ENCODE measurements at regions not wholly inside any gene's neighbourhood (a gene's known extent, or its start where the extent isn't known, plus 50 kb on each side); places are given as distances from the start of the nearest gene placed in this dataset.

DNA sequence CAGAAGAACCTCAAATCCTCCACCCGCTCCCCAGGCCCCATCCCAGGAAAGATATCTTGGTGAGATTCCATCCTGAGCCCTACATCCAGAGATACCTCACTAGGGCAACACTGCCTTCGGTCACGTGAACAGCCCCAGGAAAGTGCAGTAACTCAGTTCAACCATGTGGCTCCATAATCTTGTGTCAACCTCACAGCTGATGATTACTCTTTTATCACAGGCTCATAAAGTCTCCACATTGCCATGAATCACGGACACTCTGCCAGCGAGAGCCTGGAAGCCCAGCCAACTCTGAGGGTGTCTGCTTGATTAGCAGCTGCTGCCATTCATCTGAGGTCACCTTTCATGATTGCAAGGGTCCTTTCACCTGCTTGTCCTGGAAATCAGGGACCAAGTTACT is 175.8 kb upstream of the LRFN2 start:
- TF ChIP-seq, protein P1, sequence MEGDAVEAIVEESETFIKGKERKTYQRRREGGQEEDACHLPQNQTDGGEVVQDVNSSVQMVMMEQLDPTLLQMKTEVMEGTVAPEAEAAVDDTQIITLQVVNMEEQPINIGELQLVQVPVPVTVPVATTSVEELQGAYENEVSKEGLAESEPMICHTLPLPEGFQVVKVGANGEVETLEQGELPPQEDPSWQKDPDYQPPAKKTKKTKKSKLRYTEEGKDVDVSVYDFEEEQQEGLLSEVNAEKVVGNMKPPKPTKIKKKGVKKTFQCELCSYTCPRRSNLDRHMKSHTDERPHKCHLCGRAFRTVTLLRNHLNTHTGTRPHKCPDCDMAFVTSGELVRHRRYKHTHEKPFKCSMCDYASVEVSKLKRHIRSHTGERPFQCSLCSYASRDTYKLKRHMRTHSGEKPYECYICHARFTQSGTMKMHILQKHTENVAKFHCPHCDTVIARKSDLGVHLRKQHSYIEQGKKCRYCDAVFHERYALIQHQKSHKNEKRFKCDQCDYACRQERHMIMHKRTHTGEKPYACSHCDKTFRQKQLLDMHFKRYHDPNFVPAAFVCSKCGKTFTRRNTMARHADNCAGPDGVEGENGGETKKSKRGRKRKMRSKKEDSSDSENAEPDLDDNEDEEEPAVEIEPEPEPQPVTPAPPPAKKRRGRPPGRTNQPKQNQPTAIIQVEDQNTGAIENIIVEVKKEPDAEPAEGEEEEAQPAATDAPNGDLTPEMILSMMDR (IDR thresholded peaks at IDR 0.05 in 2 of 3, conservative IDR thresholded peaks at IDR 0.05 in 1 of 3; ENCODE audit: borderline replicate concordance in 1 of 3, insufficient read depth in 1 of 3, low read depth in 2 of 3, low read length in 2 of 3), result no peak
- TF ChIP-seq RAD21 (IDR thresholded peaks at IDR 0.05; ENCODE audit: low read depth) (no peak), EZH2phosphoT487 (IDR thresholded peaks at IDR 0.05; ENCODE audit: borderline replicate concordance) (no peak), CEBPB (IDR thresholded peaks at IDR 0.05; ENCODE audit: low read depth) (no peak), POLR2A (IDR thresholded peaks at IDR 0.05; ENCODE audit: borderline replicate concordance, extremely low read depth, insufficient read depth, insufficient read length) (no peak), POLR2AphosphoS5 (IDR thresholded peaks at IDR 0.05; ENCODE audit: low read depth, low read length) (no peak), YY1 (IDR thresholded peaks at IDR 0.05; ENCODE audit: extremely low read depth, insufficient replicate concordance, low read depth, low read length) (no peak), EZH2 (IDR thresholded peaks at IDR 0.05) (no peak), FOSL1 (IDR thresholded peaks at IDR 0.05; ENCODE audit: low read depth) (no peak), SP1 (IDR thresholded peaks at IDR 0.05; ENCODE audit: low read depth) (no peak), SRF (IDR thresholded peaks at IDR 0.05; ENCODE audit: low read depth) (no peak)
- TF ChIP-seq, protein P2, sequence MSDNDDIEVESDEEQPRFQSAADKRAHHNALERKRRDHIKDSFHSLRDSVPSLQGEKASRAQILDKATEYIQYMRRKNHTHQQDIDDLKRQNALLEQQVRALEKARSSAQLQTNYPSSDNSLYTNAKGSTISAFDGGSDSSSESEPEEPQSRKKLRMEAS (IDR thresholded peaks at IDR 0.05), result no peak
- TF ChIP-seq, protein P3, sequence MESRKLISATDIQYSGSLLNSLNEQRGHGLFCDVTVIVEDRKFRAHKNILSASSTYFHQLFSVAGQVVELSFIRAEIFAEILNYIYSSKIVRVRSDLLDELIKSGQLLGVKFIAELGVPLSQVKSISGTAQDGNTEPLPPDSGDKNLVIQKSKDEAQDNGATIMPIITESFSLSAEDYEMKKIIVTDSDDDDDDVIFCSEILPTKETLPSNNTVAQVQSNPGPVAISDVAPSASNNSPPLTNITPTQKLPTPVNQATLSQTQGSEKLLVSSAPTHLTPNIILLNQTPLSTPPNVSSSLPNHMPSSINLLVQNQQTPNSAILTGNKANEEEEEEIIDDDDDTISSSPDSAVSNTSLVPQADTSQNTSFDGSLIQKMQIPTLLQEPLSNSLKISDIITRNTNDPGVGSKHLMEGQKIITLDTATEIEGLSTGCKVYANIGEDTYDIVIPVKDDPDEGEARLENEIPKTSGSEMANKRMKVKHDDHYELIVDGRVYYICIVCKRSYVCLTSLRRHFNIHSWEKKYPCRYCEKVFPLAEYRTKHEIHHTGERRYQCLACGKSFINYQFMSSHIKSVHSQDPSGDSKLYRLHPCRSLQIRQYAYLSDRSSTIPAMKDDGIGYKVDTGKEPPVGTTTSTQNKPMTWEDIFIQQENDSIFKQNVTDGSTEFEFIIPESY (IDR thresholded peaks at IDR 0.05; ENCODE audit: extremely low read depth, insufficient replicate concordance, low read length), result no peak
- TF ChIP-seq, protein P4, sequence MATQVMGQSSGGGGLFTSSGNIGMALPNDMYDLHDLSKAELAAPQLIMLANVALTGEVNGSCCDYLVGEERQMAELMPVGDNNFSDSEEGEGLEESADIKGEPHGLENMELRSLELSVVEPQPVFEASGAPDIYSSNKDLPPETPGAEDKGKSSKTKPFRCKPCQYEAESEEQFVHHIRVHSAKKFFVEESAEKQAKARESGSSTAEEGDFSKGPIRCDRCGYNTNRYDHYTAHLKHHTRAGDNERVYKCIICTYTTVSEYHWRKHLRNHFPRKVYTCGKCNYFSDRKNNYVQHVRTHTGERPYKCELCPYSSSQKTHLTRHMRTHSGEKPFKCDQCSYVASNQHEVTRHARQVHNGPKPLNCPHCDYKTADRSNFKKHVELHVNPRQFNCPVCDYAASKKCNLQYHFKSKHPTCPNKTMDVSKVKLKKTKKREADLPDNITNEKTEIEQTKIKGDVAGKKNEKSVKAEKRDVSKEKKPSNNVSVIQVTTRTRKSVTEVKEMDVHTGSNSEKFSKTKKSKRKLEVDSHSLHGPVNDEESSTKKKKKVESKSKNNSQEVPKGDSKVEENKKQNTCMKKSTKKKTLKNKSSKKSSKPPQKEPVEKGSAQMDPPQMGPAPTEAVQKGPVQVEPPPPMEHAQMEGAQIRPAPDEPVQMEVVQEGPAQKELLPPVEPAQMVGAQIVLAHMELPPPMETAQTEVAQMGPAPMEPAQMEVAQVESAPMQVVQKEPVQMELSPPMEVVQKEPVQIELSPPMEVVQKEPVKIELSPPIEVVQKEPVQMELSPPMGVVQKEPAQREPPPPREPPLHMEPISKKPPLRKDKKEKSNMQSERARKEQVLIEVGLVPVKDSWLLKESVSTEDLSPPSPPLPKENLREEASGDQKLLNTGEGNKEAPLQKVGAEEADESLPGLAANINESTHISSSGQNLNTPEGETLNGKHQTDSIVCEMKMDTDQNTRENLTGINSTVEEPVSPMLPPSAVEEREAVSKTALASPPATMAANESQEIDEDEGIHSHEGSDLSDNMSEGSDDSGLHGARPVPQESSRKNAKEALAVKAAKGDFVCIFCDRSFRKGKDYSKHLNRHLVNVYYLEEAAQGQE (IDR thresholded peaks at IDR 0.05; ENCODE audit: low read depth), result no peak

Data from HCT116 (cell line).